DOHH2 (cell line): ENCODE measurements at regions not wholly inside any gene's neighbourhood (a gene's known extent, or its start where the extent isn't known, plus 50 kb on each side); places are given as distances from the start of the nearest gene placed in this dataset.

ENCODE experiments used
- H3F3A ChIP-seq: fragments of 200-600 bp; sonication (generic), shearing (Covaris generic); 2 replicates; pipeline ENCODE4 v1.6.0; 2016; ENCODE audit warnings: antibody characterized with exemption, mild to moderate bottlenecking; ENCODE audit not compliant: control insufficient read depth, insufficient read depth
- H3K27ac ChIP-seq: fragments of 200-600 bp; sonication (generic); 2 replicates; pipeline ENCODE4 v1.5.1; 2014; ENCODE audit warnings: low read depth, mild to moderate bottlenecking, low read length, moderate library complexity
- H3K27me3 ChIP-seq: fragments of 200-600 bp; sonication (generic); 2 replicates; pipeline ENCODE4 v1.6.1; 2014; ENCODE audit warnings: mild to moderate bottlenecking, low read length, mixed read lengths; ENCODE audit not compliant: control insufficient read depth
- H3K36me3 ChIP-seq: fragments of 200-600 bp; sonication (generic); 2 replicates; pipeline ENCODE4 v1.6.1; 2014; ENCODE audit warnings: mild to moderate bottlenecking, low read length, moderate library complexity, mixed read lengths; ENCODE audit not compliant: control insufficient read depth
- H3K4me1 ChIP-seq: fragments of 200-600 bp; sonication (generic); 2 replicates; pipeline ENCODE4 v1.6.1; 2014; ENCODE audit warnings: mild to moderate bottlenecking, low read length, mixed read lengths; ENCODE audit not compliant: control insufficient read depth
- H3K4me2 ChIP-seq: fragments of 200-600 bp; sonication (generic); 2 replicates; pipeline ENCODE4 v1.6.0; 2014; ENCODE audit warnings: mild to moderate bottlenecking, low read length, moderate library complexity
- H3K4me3 ChIP-seq: fragments of 200-600 bp; sonication (generic); 2 replicates; pipeline ENCODE4 v1.5.1; 2014; ENCODE audit warnings: mild to moderate bottlenecking, low read length, mixed read lengths
- H3K79me2 ChIP-seq: fragments of 200-600 bp; sonication (generic); 2 replicates; pipeline ENCODE4 v1.6.1; 2014; ENCODE audit warnings: mild to moderate bottlenecking, low read length, mixed read lengths; ENCODE audit not compliant: control insufficient read depth
- H3K9me2 ChIP-seq: fragments of 200-600 bp; sonication (generic); replicated peaks from 2 replicates; pipeline ENCODE4 v1.6.1; 2014; ENCODE audit warnings: mild to moderate bottlenecking, low read length, mixed read lengths; ENCODE audit not compliant: control insufficient read depth
- H3K9me3 ChIP-seq: fragments of 200-600 bp; sonication (generic); 2 replicates; pipeline ENCODE4 v1.6.1; 2014; ENCODE audit warnings: antibody characterized with exemption, low read length, mixed read lengths; ENCODE audit not compliant: control insufficient read depth, insufficient read depth
- H4K20me1 ChIP-seq: fragments of 200-600 bp; sonication (generic); 2 replicates; pipeline ENCODE4 v1.6.0; 2014; ENCODE audit warnings: low read depth, mild to moderate bottlenecking, antibody characterized with exemption, low read length, moderate library complexity; ENCODE audit not compliant: control insufficient read depth, insufficient read depth
- CTCF ChIP-seq: fragments of 200-600 bp; sonication (generic); IDR thresholded peaks from one replicate; pipeline ENCODE4 v1.5.1; 2014; ENCODE audit warnings: antibody characterized with exemption, mild to moderate bottlenecking, low read depth, low read length; ENCODE audit not compliant: poor library complexity, severe bottlenecking
- EZH2phosphoT487 ChIP-seq: fragments of 200-600 bp; sonication (generic); IDR thresholded peaks from 2 replicates; pipeline ENCODE4 v1.6.1; 2017; ENCODE audit warnings: borderline replicate concordance, mild to moderate bottlenecking, antibody characterized with exemption, low read length, moderate library complexity, mixed read lengths

- TF ChIP-seq CTCF: no peak
- TF ChIP-seq EZH2phosphoT487: no peak
- no peaks in the 10 kb centered on the region for H3F3A ChIP-seq
- no peaks in the 10 kb centered on the region for H3K4me1 ChIP-seq
- H3K27ac ChIP-seq: no peak overlapping the region
- no peaks in the 10 kb centered on the region for H3K27me3 ChIP-seq
- H3K79me2 ChIP-seq: no peaks in the 10 kb centered on the region
- no peaks in the 10 kb centered on the region for H4K20me1 ChIP-seq
- no peak overlapping the region for H3K4me3 ChIP-seq
- no peaks in the 10 kb centered on the region for H3K36me3 ChIP-seq
- H3K9me2 ChIP-seq: no peaks in the 10 kb centered on the region
- H3K4me2 ChIP-seq: no peak overlapping the region
- H3K9me3 ChIP-seq: no peaks in the 10 kb centered on the region
These were observed 1166.3 kb upstream of the ADGRL3 start for GRCh38 chr4:60033826-60034225.

- Histone ChIP-seq H3K4me1 (no peaks in the 10 kb centered on the region), H3K4me2 (no peak overlapping the region), H3K9me3 (no peaks in the 10 kb centered on the region), H4K20me1 (no peaks in the 10 kb centered on the region), H3K36me3 (no peaks in the 10 kb centered on the region), H3K9me2 (no peaks in the 10 kb centered on the region), H3F3A (no peaks in the 10 kb centered on the region), H3K27ac (no peak overlapping the region), H3K27me3 (no peaks in the 10 kb centered on the region), H3K4me3 (no peak overlapping the region), H3K79me2 (no peaks in the 10 kb centered on the region)
- TF ChIP-seq EZH2phosphoT487 (no peak), CTCF (no peak)
These were observed 1165.8 kb upstream of the ADGRL3 start for GRCh38 chr4:60034361-60034760.

GRCh38 chr4:60039908-60040307 lies 1160.2 kb upstream of the ADGRL3 start:
- Histone ChIP-seq H3K4me1 (no peaks in the 10 kb centered on the region), H3K79me2 (no peaks in the 10 kb centered on the region), H3K36me3 (no peaks in the 10 kb centered on the region), H3K4me2 (no peak overlapping the region), H4K20me1 (no peaks in the 10 kb centered on the region), H3F3A (no peaks in the 10 kb centered on the region), H3K27me3 (no peaks in the 10 kb centered on the region), H3K27ac (no peak overlapping the region), H3K9me2 (no peaks in the 10 kb centered on the region), H3K4me3 (no peak overlapping the region), H3K9me3 (peaks cover 5% of the 10 kb centered on the region; the same call in 1 of the 2 replicates)
- TF ChIP-seq CTCF (no peak), EZH2phosphoT487 (no peak)
